Loucy (cell line): ENCODE measurements at regions not wholly inside any gene's neighbourhood (a gene's known extent, or its start where the extent isn't known, plus 50 kb on each side); places are given as distances from the start of the nearest gene placed in this dataset.

Experiments used
- CTCF ChIP-seq: fragments of 200-600 bp; sonication (generic); conservative IDR thresholded peaks from 2 replicates; pipeline ENCODE4 v1.5.1; 2014; ENCODE audit warnings: mild to moderate bottlenecking, antibody characterized with exemption, low read length
- EZH2phosphoT487 ChIP-seq: fragments of 200-600 bp; IDR thresholded peaks from 2 replicates; pipeline ENCODE4 v1.6.1; 2018; ENCODE audit warnings: antibody characterized with exemption, mild to moderate bottlenecking, moderate library complexity, borderline replicate concordance

- TF ChIP-seq CTCF (no peak), EZH2phosphoT487 (no peak)
Observed at GRCh38 chr6:142694054-142694453, 250.9 kb downstream of the HIVEP2 start.
